GM11168 (cell line): ENCODE measurements at regions not wholly inside any gene's neighbourhood (a gene's known extent, or its start where the extent isn't known, plus 50 kb on each side); places are given as distances from the start of the nearest gene placed in this dataset.
"Not testable (repeated sequence)": the region's sequence is repeated elsewhere in the genome, so short reads cannot be mapped to it uniquely, and the experiment has no call there.

Experiments used
- in situ Hi-C: fragments of 300-500 bp; cut with MboI; formaldehyde crosslinking; loops from one replicate; pipeline ENCODE4 v1.12.0; 2022; ENCODE audit warnings: low sequenced_read_pairs; ENCODE audit not compliant: unreplicated experiment

- in situ Hi-C loops: no loop called here
Measured at GRCh38 chr11:42992594-42992993, 319.2 kb upstream of the API5 start.

- in situ Hi-C loops: no loop called here
Measured at GRCh38 chr11:42996421-42997307, 315.1 kb upstream of the API5 start.

- in situ Hi-C loops: not testable (repeated sequence)
Measured at GRCh38 chr11:43004879-43005278, 306.9 kb upstream of the API5 start.

- in situ Hi-C loops: no loop called here
Measured at GRCh38 chr11:43010042-43010441, 301.8 kb upstream of the API5 start.

GRCh38 chr11:43012606-43013005 lies 299.2 kb upstream of the API5 start:
- in situ Hi-C loops: no loop called here

GRCh38 chr11:43021466-43021865 lies 290.3 kb upstream of the API5 start:
- in situ Hi-C loops: no loop called here

GRCh38 chr11:43034341-43034740 lies 277.5 kb upstream of the API5 start:
- in situ Hi-C loops: no loop called here

DNA sequence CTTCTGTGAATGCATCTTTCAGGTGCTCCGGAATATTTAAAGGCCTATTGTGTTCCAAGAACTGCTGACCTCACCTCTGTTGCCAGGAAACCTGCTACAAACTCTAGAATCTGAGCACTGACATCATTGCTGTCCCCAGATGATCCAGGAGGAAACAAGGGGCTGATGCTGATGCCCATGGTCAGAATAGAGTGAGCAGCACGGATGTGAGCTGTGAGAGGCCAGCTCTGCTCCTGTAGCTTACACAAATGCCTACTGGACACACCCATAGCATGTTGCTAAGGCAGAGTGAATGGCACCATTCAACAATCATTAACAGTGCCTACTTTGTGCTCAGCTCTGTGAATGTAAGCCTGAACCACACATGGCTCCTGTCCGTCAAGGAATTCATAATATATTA lies 276.7 kb upstream of the API5 start:
- in situ Hi-C loops: no loop called here

- in situ Hi-C loops: no loop called here
Measured at GRCh38 chr11:43053638-43054412, 258.0 kb upstream of the API5 start.

GRCh38 chr11:43067681-43068080 lies 244.1 kb upstream of the API5 start:
- in situ Hi-C loops: no loop called here

DNA sequence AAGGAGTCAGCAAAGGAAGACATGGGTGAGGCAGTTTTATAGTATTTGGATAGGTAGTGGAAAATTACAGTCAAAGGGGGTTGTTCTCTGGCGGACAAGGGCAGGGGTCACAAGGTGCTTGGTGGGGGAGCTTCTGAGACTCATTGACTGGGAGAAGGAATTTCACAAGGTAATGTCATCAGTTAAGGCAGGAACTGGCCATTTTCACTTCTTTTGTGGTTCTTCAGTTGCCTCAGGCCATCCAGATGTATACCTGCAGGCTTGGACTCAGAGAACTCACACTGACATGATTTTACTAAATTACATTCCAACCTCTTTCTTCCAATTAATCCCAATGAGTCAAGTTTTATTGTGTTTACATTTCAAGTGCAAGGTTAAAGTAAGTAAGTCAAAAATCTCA lies 240.5 kb upstream of the API5 start:
- in situ Hi-C loops: no loop called here

DNA sequence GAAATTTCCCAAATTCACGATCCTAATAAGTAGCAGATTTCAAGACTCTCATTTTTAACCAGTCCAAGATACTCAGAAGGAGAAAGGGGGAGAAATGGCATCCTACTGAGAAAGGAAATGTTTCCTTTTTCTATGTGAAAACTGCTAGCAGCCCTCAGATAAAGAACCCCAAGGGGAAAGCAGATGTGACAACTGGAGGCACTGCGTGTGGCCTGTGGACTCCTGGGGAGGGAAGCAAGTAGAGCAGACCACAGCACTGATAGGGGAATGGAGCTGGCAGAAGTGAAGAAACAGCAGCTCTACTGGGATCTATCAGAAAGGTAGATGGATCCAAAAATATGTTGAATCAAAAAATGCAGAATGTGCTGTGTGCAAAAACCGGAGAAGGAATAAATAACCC lies 239.7 kb upstream of the API5 start:
- in situ Hi-C loops: no loop called here

GRCh38 chr11:43072911-43073310 lies 238.9 kb upstream of the API5 start:
- in situ Hi-C loops: no loop called here

DNA sequence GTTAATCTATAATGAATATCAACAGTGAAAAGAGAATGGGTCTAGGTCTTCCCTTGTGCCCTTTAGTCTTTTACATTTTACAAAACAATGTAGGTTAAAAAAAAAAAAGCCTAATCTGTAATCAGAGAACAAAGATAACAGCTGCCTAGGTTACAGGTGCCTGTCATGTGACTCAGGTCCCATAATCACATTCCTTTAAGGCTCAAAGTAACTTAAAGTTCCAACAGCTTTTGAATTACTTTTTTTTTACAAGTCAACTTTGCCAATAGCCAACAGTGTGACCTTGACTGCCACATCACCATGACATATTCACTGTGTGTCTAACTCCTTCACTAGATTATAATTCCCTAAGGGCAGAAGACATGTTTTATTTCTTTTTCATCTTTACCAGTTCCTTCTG lies 237.0 kb upstream of the API5 start:
- in situ Hi-C loops: no loop called here

DNA sequence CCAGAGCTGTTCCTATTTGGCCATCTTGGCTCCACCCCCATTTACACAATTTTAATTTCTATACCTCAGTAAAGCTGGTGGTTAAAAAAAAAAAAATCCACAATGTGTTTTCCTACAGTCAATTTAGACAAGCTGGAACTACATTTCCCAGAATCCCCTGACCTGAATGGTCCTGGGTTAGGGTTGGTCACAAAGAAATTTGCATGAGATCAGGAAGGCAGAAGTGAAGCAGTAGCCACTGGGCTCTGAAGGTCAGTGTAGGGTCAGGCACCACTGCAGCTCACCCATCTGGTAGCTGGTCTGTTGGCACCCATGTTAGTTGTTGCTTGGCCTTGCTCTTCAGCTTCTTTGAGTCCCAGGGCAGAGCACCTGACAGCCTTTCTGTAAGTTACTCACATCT lies 210.7 kb upstream of the API5 start:
- in situ Hi-C loops: no loop called here

DNA sequence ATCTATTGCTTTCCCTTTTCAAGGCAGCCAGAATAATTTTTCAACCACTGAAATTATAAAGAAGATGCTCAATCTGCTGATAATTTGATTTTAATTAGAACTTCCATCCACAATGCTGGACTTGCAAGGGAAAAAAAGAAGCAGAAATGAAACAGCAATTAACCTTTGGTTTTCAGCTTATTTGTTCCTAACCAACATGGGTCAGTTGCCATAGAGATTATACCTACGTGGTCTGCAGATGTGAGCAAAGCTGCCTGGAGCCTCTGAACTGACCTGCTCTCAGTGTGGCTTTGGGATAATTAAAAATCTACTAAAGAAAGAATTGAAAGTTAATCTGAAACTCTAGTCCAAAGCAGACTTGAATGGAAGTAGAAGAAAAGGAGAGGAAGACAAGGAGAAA lies 195.7 kb upstream of the API5 start:
- in situ Hi-C loops: no loop called here

GRCh38 chr11:43119275-43119970 lies 192.4 kb upstream of the API5 start:
- in situ Hi-C loops: no loop called here

GRCh38 chr11:43122546-43122945 lies 189.2 kb upstream of the API5 start:
- in situ Hi-C loops: no loop called here

DNA sequence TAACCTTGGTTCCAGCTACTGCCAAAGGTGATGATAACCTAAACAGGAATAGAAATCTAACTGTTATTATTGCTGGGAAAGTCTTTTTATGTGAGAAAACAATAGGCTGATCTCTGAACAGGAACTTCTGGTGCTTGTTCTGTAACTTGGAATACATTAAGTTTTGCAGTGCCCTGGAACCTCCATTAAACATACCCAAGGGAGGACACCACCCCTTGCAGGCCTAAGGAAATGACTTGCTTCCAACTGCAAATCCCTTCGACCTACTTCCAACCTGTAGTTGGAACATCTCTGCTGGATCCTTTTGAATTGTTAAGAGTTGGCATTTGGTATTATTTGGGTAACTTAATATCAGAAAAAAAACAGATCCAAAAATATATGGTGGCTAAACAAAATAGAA lies 188.4 kb upstream of the API5 start:
- in situ Hi-C loops: no loop called here

GRCh38 chr11:43124272-43124935 lies 187.4 kb upstream of the API5 start:
- in situ Hi-C loops: no loop called here
